ENCODE measurements at regions not wholly inside any gene's neighbourhood (a gene's known extent, or its start where the extent isn't known, plus 50 kb on each side); places are given as distances from the start of the nearest gene placed in this dataset.

GRCh38 chr7:52261057-52261456, 774.4 kb upstream of the POM121L12 start:
- no peak for TF ChIP-seq EP300 (IDR thresholded peaks at IDR 0.05; ENCODE audit: borderline replicate concordance)
- TF ChIP-seq EGR1 (IDR thresholded peaks at IDR 0.05) = no peak
- no peak for TF ChIP-seq YY1 (IDR thresholded peaks at IDR 0.05; ENCODE audit: low read depth)
- TF ChIP-seq CEBPB (IDR thresholded peaks at IDR 0.05) = no peak
- TF ChIP-seq TAF1 (IDR thresholded peaks at IDR 0.05; ENCODE audit: low read depth) = no peak
- TF ChIP-seq USF1 (IDR thresholded peaks at IDR 0.05) = no peak
- no peak for TF ChIP-seq REST (IDR thresholded peaks at IDR 0.05; ENCODE audit: low read depth)
- no peak for TF ChIP-seq CREB1 (IDR thresholded peaks at IDR 0.05; ENCODE audit: low read depth)
- no peak for TF ChIP-seq ZBTB7A (IDR thresholded peaks at IDR 0.05; ENCODE audit: low read depth)
- TF ChIP-seq MAX (IDR thresholded peaks at IDR 0.05) = no peak
- no peak for TF ChIP-seq TEAD4 (IDR thresholded peaks at IDR 0.05)
- no peak for TF ChIP-seq NFIC (IDR thresholded peaks at IDR 0.05)

Measured in Ishikawa (cell line).